Glutamatergic neuron (in vitro differentiated cells): ENCODE measurements at regions not wholly inside any gene's neighbourhood (a gene's known extent, or its start where the extent isn't known, plus 50 kb on each side); places are given as distances from the start of the nearest gene placed in this dataset.

Source experiments
- DNase-seq: peaks from one replicate; pipeline ENCODE4 v3.0.0; 2022
- H3K27ac Mint-ChIP-seq: one replicate; pipeline ENCODE4 v1.8.0; 2020; ENCODE audit warnings: mild to moderate bottlenecking, mixed read lengths, inconsistent platforms; ENCODE audit not compliant: unreplicated experiment
- H3K27me3 Mint-ChIP-seq: one replicate; pipeline ENCODE4 v1.8.0; 2020; ENCODE audit warnings: mild to moderate bottlenecking, moderate library complexity, mixed read lengths, inconsistent platforms; ENCODE audit not compliant: unreplicated experiment
- H3K36me3 Mint-ChIP-seq: one replicate; pipeline ENCODE4 v1.8.0; 2020; ENCODE audit warnings: mild to moderate bottlenecking, mixed read lengths, inconsistent platforms; ENCODE audit not compliant: unreplicated experiment
- H3K4me1 Mint-ChIP-seq: one replicate; pipeline ENCODE4 v1.8.0; 2020; ENCODE audit warnings: mild to moderate bottlenecking, low read depth, mixed read lengths, inconsistent platforms; ENCODE audit not compliant: unreplicated experiment
- H3K4me3 Mint-ChIP-seq: one replicate; pipeline ENCODE4 v1.8.0; 2020; ENCODE audit warnings: mild to moderate bottlenecking, mixed read lengths, inconsistent platforms; ENCODE audit not compliant: unreplicated experiment
- H3K9me3 Mint-ChIP-seq: one replicate; pipeline ENCODE4 v1.8.0; 2020; ENCODE audit warnings: mild to moderate bottlenecking, moderate library complexity, mixed read lengths, inconsistent platforms; ENCODE audit not compliant: unreplicated experiment
- TF ChIP-seq, protein P1 (sequence below): fragments of 200-600 bp; sonication (generic); IDR thresholded peaks from one replicate; pipeline ENCODE4 v1.5.0; 2021; ENCODE audit not compliant: partially characterized antibody, unreplicated experiment

- peaks cover 6% of the 10 kb centered on the region for H3K9me3 Mint-ChIP-seq
- H3K4me1 Mint-ChIP-seq = peaks cover 24% of the 10 kb centered on the region
- H3K27ac Mint-ChIP-seq = peak overlapping the region; percentile 88
- peaks cover 4% of the 10 kb centered on the region for H3K36me3 Mint-ChIP-seq
- TF ChIP-seq, protein P1, sequence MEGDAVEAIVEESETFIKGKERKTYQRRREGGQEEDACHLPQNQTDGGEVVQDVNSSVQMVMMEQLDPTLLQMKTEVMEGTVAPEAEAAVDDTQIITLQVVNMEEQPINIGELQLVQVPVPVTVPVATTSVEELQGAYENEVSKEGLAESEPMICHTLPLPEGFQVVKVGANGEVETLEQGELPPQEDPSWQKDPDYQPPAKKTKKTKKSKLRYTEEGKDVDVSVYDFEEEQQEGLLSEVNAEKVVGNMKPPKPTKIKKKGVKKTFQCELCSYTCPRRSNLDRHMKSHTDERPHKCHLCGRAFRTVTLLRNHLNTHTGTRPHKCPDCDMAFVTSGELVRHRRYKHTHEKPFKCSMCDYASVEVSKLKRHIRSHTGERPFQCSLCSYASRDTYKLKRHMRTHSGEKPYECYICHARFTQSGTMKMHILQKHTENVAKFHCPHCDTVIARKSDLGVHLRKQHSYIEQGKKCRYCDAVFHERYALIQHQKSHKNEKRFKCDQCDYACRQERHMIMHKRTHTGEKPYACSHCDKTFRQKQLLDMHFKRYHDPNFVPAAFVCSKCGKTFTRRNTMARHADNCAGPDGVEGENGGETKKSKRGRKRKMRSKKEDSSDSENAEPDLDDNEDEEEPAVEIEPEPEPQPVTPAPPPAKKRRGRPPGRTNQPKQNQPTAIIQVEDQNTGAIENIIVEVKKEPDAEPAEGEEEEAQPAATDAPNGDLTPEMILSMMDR = no peak
- H3K27me3 Mint-ChIP-seq = peaks cover under 1% of the 10 kb centered on the region
- no peak overlapping the region for H3K4me3 Mint-ChIP-seq
- DNase-seq = no peak
These were observed 142.8 kb downstream of the SCARB1 start for GRCh38 chr12:124720681-124721500.

GRCh38 chr12:124720004-124720680 lies 143.5 kb downstream of the SCARB1 start:
- DNase-seq = no peak
- TF ChIP-seq, protein P1 = peak; percentile 16
- Mint-ChIP-seq H3K36me3 (peaks cover 4% of the 10 kb centered on the region), H3K27me3 (peaks cover 3% of the 10 kb centered on the region), H3K9me3 (peaks cover 4% of the 10 kb centered on the region), H3K4me3 (peak overlapping the region; percentile 40), H3K27ac (peak overlapping the region; percentile 88), H3K4me1 (peaks cover 27% of the 10 kb centered on the region)

GRCh38 chr12:124719231-124719630 lies 144.4 kb downstream of the SCARB1 start:
- peak overlapping the region; percentile 88 for H3K27ac Mint-ChIP-seq
- peaks cover 29% of the 10 kb centered on the region for H3K4me1 Mint-ChIP-seq
- no peak overlapping the region for H3K4me3 Mint-ChIP-seq
- peaks cover 7% of the 10 kb centered on the region for H3K9me3 Mint-ChIP-seq
- TF ChIP-seq, protein P1 = no peak
- peaks cover 4% of the 10 kb centered on the region for H3K36me3 Mint-ChIP-seq
- no peak for DNase-seq
- H3K27me3 Mint-ChIP-seq = peaks cover 3% of the 10 kb centered on the region

DNA sequence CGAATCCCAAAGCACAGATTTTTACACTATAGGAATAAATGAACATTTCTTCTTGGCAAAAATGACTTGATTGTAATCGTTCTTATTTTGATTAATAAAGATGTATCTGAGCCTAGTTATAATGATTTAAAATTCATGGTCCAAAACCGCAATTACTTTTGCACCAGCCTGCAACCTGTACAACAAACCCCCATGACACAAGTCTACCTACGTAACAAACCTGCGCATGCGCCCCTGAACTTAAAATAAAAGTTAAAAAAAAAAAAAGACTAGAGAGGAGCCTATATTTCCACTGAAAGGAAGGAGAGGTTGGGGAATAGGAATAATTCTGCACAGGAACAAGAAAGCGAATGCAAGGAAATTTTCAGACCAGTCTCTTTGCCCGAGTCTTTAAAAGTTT lies 145.2 kb downstream of the SCARB1 start:
- TF ChIP-seq, protein P1 = no peak
- Mint-ChIP-seq H3K27ac (peak overlapping the region; percentile 57), H3K4me3 (no peak overlapping the region), H3K4me1 (peaks cover 33% of the 10 kb centered on the region), H3K36me3 (peaks cover 4% of the 10 kb centered on the region), H3K9me3 (peaks cover 8% of the 10 kb centered on the region), H3K27me3 (peaks cover 6% of the 10 kb centered on the region)
- no peak for DNase-seq

DNA sequence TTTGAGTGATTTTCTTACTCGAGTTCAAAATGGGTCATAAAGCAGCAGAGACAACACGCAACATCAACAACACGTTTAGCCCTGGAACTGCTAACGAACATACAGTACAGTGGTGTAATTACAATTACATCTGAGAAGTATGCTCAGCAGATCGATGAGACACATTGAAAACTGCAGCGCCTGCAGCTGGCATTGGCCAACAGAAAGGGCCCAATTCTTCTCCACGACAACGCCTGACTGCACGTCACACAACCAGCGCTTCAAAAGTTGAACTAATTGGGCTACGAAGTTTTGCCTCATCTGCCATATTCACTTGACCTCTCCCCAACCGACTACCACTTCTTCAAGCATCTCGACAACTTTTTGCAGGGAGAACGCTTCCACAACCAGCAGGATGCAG lies 145.6 kb downstream of the SCARB1 start:
- TF ChIP-seq, protein P1 = no peak
- Mint-ChIP-seq H3K27ac (no peak overlapping the region), H3K27me3 (peaks cover 7% of the 10 kb centered on the region), H3K36me3 (peaks cover 2% of the 10 kb centered on the region), H3K4me1 (peaks cover 37% of the 10 kb centered on the region), H3K9me3 (peaks cover 9% of the 10 kb centered on the region), H3K4me3 (no peak overlapping the region)
- DNase-seq = no peak
